Trophoblast cell (in vitro differentiated cells and primary cell): ENCODE measurements at regions not wholly inside any gene's neighbourhood (a gene's known extent, or its start where the extent isn't known, plus 50 kb on each side); places are given as distances from the start of the nearest gene placed in this dataset.

ENCODE experiments used
- DNase-seq, 2 donors: peaks; one replicate each; pipeline ENCODE4 v3.0.0-alpha.2; 2016
- H2AFZ ChIP-seq: 2 replicates; pipeline ENCODE4 v1.6.1; 2013; ENCODE audit warnings: low read length, moderate library complexity, mild to moderate bottlenecking; ENCODE audit not compliant: insufficient read depth, poor library complexity
- H2AK5ac ChIP-seq: 2 replicates; pipeline ENCODE4 v1.6.1; 2013; ENCODE audit warnings: mild to moderate bottlenecking, low read length
- H2BK120ac ChIP-seq: 2 replicates; pipeline ENCODE4 v1.6.1; 2013; ENCODE audit warnings: low read length, mild to moderate bottlenecking, moderate library complexity; ENCODE audit not compliant: insufficient read depth, poor library complexity
- H2BK12ac ChIP-seq: 2 replicates; pipeline ENCODE4 v1.6.1; 2013; ENCODE audit warnings: mild to moderate bottlenecking, low read length, moderate library complexity
- H2BK5ac ChIP-seq: 2 replicates; pipeline ENCODE4 v1.6.1; 2013; ENCODE audit warnings: low read length, low read depth, moderate library complexity, mild to moderate bottlenecking; ENCODE audit not compliant: poor library complexity
- H3K14ac ChIP-seq: 2 replicates; pipeline ENCODE4 v1.6.1; 2013; ENCODE audit warnings: mild to moderate bottlenecking, low read length
- H3K18ac ChIP-seq: 2 replicates; pipeline ENCODE4 v1.6.1; 2013; ENCODE audit warnings: mild to moderate bottlenecking, low read length
- H3K23ac ChIP-seq: 2 replicates; pipeline ENCODE4 v1.6.1; 2013; ENCODE audit warnings: low read length
- H3K27ac ChIP-seq: 2 replicates; pipeline ENCODE4 v1.5.1; 2013; ENCODE audit warnings: low read depth, mild to moderate bottlenecking, inconsistent platforms, low read length, moderate library complexity
- H3K27me3 ChIP-seq: 2 replicates; pipeline ENCODE4 v1.6.1; 2013; ENCODE audit warnings: inconsistent platforms, mild to moderate bottlenecking, low read length, moderate library complexity; ENCODE audit not compliant: insufficient read depth
- H3K36me3 ChIP-seq, 2 experiments: 1 replicate in 1 of 2; 2 replicates in 1 of 2; pipeline ENCODE4 v1.6.1; 2013; ENCODE audit warnings: low read length in 2 of 2, mild to moderate bottlenecking in 2 of 2, moderate library complexity in 1 of 2; ENCODE audit not compliant: insufficient read depth in 2 of 2, control insufficient read depth in 1 of 2
- H3K4ac ChIP-seq: 2 replicates; pipeline ENCODE4 v1.6.1; 2013; ENCODE audit warnings: low read depth, mild to moderate bottlenecking, low read length, moderate library complexity
- H3K4me1 ChIP-seq, 2 experiments: 1 replicate in 1 of 2; 2 replicates in 1 of 2; pipeline ENCODE4 v1.6.1; 2013; ENCODE audit warnings: low read length in 2 of 2, mild to moderate bottlenecking in 2 of 2, moderate library complexity in 1 of 2; ENCODE audit not compliant: insufficient read depth in 2 of 2, control insufficient read depth in 1 of 2
- H3K4me2 ChIP-seq: 2 replicates; pipeline ENCODE4 v1.6.1; 2013; ENCODE audit warnings: inconsistent platforms, mild to moderate bottlenecking, low read length, moderate library complexity
- H3K4me3 ChIP-seq: 2 replicates; pipeline ENCODE4 v1.5.1; 2013; ENCODE audit warnings: mild to moderate bottlenecking, low read depth, low read length, inconsistent platforms
- H3K79me1 ChIP-seq: one replicate; pipeline ENCODE4 v1.6.1; 2013; ENCODE audit warnings: low read length
- H3K79me2 ChIP-seq: 2 replicates; pipeline ENCODE4 v1.6.1; 2013; ENCODE audit warnings: low read length, mild to moderate bottlenecking; ENCODE audit not compliant: control insufficient read depth, insufficient read depth, poor library complexity
- H3K9ac ChIP-seq: 2 replicates; pipeline ENCODE4 v1.6.1; 2013; ENCODE audit warnings: mild to moderate bottlenecking, low read length
- H3K9me3 ChIP-seq: 2 replicates; pipeline ENCODE4 v1.6.1; 2013; ENCODE audit warnings: low read depth, mild to moderate bottlenecking, control low read depth, inconsistent platforms, low read length; ENCODE audit not compliant: insufficient read depth
- H4K12ac ChIP-seq: 2 replicates; pipeline ENCODE4 v1.6.1; 2013; ENCODE audit warnings: low read depth, mild to moderate bottlenecking, low read length, moderate library complexity
- H4K8ac ChIP-seq: 2 replicates; pipeline ENCODE4 v1.6.1; 2013; ENCODE audit warnings: low read depth, mild to moderate bottlenecking, low read length, moderate library complexity
- H4K91ac ChIP-seq: one replicate; pipeline ENCODE4 v1.6.1; 2013; ENCODE audit warnings: low read depth, mild to moderate bottlenecking, low read length, moderate library complexity
- WGBS: extraction: QIAGEN DNeasy Blood & Tissue Kit; methylation state at CpG from one replicate; pipeline ENCODE4 v1.1.7; 2013; ENCODE audit warnings: missing lambda C conversion rate; ENCODE audit not compliant: insufficient read length, insufficient coverage; ENCODE audit errors: extremely low coverage; 5-methylcytosine and 5-hydroxymethylcytosine counted together

DNA sequence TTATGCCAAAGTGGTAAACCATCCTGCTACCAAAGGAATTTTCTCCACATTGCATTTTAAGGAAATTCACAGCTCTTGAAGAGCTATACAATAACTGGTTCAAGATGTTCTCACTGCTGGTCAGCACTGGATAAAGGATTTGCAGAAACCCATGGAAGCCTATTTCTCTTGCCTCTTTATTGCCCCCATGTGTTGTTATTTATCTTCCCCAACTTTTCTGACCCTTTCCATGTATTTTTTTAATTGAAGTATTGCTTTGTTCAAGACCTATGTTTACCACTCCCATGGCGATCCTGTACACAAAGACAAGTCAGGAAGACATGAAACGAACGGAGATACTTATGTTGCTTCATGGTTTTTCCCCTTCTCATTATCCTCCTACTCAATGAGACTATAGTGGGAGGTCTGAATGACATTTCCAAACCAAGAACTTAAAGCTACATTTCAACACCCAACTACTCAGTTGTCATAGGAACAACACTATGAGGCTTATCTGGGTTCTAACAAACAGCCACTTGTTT is 566.4 kb upstream of the DIPK2B start:
- H3K27ac ChIP-seq = no peak overlapping the region
- no peak overlapping the region for H4K12ac ChIP-seq
- H3K27me3 ChIP-seq = no peaks in the 10 kb centered on the region
- no peak for DNase-seq
- H3K23ac ChIP-seq = no peak overlapping the region
- H2BK12ac ChIP-seq = no peak overlapping the region
- H2BK5ac ChIP-seq = no peak overlapping the region
- no peak overlapping the region for H3K4me2 ChIP-seq
- no peak overlapping the region for H4K8ac ChIP-seq
- no peaks in the 10 kb centered on the region for H3K79me2 ChIP-seq
- peaks cover 0 to 2% of the 10 kb centered on the region in 2 experiments for H3K4me1 ChIP-seq
- no CpG with 5 or more reads among the region's 3 CpGs for WGBS
- H4K91ac ChIP-seq = no peak overlapping the region
- H3K79me1 ChIP-seq = no peaks in the 10 kb centered on the region
- H3K4ac ChIP-seq = no peak overlapping the region
- H2AFZ ChIP-seq = no peak overlapping the region
- H2BK120ac ChIP-seq = no peak overlapping the region
- H3K4me3 ChIP-seq = no peak overlapping the region
- no peak overlapping the region for H3K9ac ChIP-seq
- H2AK5ac ChIP-seq = no peak overlapping the region
- no peak overlapping the region for H3K18ac ChIP-seq
- peaks cover 2% of the 10 kb centered on the region in 2 experiments for H3K36me3 ChIP-seq
- no peaks in the 10 kb centered on the region for H3K9me3 ChIP-seq
- no peak overlapping the region for H3K14ac ChIP-seq

DNA sequence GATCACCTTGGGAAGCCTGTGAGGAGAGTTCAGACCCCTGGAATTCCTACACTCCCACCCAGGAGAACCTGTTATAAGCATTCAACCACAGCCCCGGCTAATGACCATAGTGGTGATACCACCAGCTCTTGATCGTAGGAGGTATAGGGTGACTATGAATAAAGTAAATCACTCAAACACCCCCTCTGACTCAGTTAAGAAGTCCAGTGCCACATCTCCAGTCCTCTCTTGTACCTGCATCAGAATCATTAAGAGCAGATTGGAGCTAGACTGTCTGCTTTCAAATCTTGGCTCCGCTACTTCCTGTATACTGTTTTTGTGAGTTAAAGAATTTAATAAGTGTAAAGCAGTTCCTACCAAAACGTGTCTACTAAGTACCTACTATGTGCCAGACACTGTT is 565.1 kb upstream of the DIPK2B start:
- no peak for DNase-seq
- Histone ChIP-seq H2AK5ac (no peak overlapping the region), H2BK120ac (no peak overlapping the region), H3K4me2 (no peak overlapping the region), H3K36me3 (peaks cover 2% of the 10 kb centered on the region in 2 experiments), H2BK5ac (no peak overlapping the region), H4K91ac (no peak overlapping the region), H3K14ac (no peak overlapping the region), H3K18ac (no peak overlapping the region), H3K23ac (no peak overlapping the region), H3K9me3 (no peaks in the 10 kb centered on the region), H2BK12ac (no peak overlapping the region), H3K79me1 (no peaks in the 10 kb centered on the region), H4K12ac (no peak overlapping the region), H3K4ac (no peak overlapping the region), H3K4me3 (no peak overlapping the region), H3K27ac (no peak overlapping the region), H3K27me3 (no peaks in the 10 kb centered on the region), H3K9ac (no peak overlapping the region), H4K8ac (no peak overlapping the region), H2AFZ (no peak overlapping the region), H3K79me2 (no peaks in the 10 kb centered on the region), H3K4me1 (no peaks in the 10 kb centered on the region)
- WGBS = no CpG with 5 or more reads among the region's 4 CpGs

DNA sequence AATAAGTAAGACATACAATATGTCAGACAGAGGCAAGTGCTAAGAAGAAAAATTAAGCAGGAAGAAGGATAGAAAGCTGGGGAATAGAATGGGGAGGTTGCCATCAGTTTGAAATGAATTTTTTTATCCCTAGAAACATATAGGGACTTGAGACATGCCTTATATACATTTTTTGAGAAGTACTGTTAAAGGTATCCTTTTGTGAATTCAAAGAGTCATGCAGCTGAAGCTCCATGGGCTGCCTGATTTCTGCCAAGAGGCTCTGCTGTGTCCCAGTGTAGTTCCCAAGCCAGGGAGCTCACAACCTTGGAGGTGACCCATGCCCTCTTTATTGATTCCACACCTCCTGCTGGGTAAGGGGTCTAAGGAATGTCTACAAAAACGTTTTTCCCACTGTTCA is 564.6 kb upstream of the DIPK2B start:
- no peaks in the 10 kb centered on the region for H3K27me3 ChIP-seq
- H3K4me2 ChIP-seq = no peak overlapping the region
- peaks cover 2% of the 10 kb centered on the region in 2 experiments for H3K36me3 ChIP-seq
- no peaks in the 10 kb centered on the region for H3K4me1 ChIP-seq
- no peaks in the 10 kb centered on the region for H3K79me1 ChIP-seq
- WGBS = no CpG with 5 or more reads among the region's 1 CpG
- no peak overlapping the region for H4K8ac ChIP-seq
- no peak overlapping the region for H2AFZ ChIP-seq
- H3K18ac ChIP-seq = no peak overlapping the region
- H2AK5ac ChIP-seq = no peak overlapping the region
- no peak overlapping the region for H4K91ac ChIP-seq
- no peak overlapping the region for H3K14ac ChIP-seq
- H3K23ac ChIP-seq = no peak overlapping the region
- no peaks in the 10 kb centered on the region for H3K79me2 ChIP-seq
- H3K9ac ChIP-seq = no peak overlapping the region
- H3K9me3 ChIP-seq = no peaks in the 10 kb centered on the region
- no peak overlapping the region for H2BK5ac ChIP-seq
- H2BK120ac ChIP-seq = no peak overlapping the region
- no peak overlapping the region for H3K27ac ChIP-seq
- H4K12ac ChIP-seq = no peak overlapping the region
- no peak overlapping the region for H3K4ac ChIP-seq
- no peak overlapping the region for H2BK12ac ChIP-seq
- DNase-seq = no peak
- no peak overlapping the region for H3K4me3 ChIP-seq

DNA sequence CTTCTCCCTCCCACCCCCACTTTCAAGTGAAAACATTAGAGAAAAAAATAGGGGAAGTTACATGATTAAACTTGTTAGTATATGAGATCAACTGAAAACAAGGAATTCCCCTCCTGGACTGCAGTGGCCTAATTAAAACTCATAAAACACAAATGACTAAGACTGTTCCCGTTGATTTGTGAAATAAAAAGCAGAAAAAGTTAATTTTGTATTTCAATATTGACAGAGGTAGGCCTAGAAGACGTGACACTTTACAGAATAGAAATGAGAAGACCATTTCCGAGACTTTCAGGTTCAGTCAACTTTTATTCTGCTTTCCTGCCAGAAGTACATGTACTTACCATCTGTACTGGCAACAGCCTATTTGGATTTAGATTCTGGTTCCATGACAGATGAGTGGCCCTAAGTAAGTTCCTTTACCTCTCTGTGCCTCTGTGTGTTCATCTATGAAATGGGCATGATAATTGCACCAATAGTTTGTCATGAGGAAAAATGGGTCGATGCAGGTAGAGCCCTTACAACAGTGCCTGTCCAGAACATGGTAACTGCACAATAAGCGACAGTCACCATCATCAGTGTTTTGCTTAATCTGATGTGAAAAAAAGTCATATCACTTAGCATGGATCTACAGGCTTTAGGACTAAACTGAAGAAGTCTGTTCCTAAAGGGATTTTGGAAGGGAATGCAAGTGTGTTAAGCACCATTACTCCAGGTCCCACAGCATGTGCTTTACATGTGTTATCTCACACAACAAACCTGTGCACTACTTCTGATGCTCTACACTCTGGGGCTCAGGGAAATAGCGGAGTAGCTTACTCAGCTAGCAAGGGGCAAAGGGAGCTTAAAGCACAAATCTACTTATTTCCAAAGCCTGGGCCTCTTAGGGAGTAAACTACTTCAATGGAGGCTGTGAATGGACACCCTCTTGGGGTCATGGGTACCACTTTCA is 562.3 kb upstream of the DIPK2B start:
- no CpG with 5 or more reads among the region's 6 CpGs for WGBS
- H4K8ac ChIP-seq = no peak overlapping the region

More for the DNA sequence above, 562.3 kb upstream of the DIPK2B start:
- Histone ChIP-seq H4K91ac (no peak overlapping the region), H3K4me1 (peaks cover 0 to 4% of the 10 kb centered on the region in 2 experiments), H3K27ac (no peak overlapping the region), H2AFZ (no peak overlapping the region), H3K23ac (no peak overlapping the region), H3K18ac (no peak overlapping the region), H4K12ac (no peak overlapping the region), H3K9me3 (no peaks in the 10 kb centered on the region), H3K36me3 (peaks cover 2% of the 10 kb centered on the region in 2 experiments), H3K4me3 (no peak overlapping the region), H2AK5ac (no peak overlapping the region), H3K4me2 (no peak overlapping the region), H3K9ac (no peak overlapping the region), H2BK5ac (no peak overlapping the region), H3K27me3 (no peaks in the 10 kb centered on the region), H3K79me2 (no peaks in the 10 kb centered on the region), H2BK12ac (no peak overlapping the region), H3K79me1 (no peaks in the 10 kb centered on the region), H2BK120ac (no peak overlapping the region), H3K4ac (no peak overlapping the region), H3K14ac (no peak overlapping the region)
- no peak for DNase-seq
